ENCODE measurements at regions not wholly inside any gene's neighbourhood (a gene's known extent, or its start where the extent isn't known, plus 50 kb on each side); places are given as distances from the start of the nearest gene placed in this dataset.
A peak's percentile ranks its signal among the peaks of the same experiment; 100 is the strongest.

GRCh38 chr20:17884307-17885003 is 84.1 kb downstream of the SNX5 start:
- H3K4me3 ChIP-seq (ENCODE audit: low read length), result no peak overlapping the region
- no peak for DNase-seq (ENCODE audit: low read depth)
- TF ChIP-seq CTCF (conservative IDR thresholded peaks at IDR 0.05; ENCODE audit: low read depth, low read length), result no peak

DNA sequence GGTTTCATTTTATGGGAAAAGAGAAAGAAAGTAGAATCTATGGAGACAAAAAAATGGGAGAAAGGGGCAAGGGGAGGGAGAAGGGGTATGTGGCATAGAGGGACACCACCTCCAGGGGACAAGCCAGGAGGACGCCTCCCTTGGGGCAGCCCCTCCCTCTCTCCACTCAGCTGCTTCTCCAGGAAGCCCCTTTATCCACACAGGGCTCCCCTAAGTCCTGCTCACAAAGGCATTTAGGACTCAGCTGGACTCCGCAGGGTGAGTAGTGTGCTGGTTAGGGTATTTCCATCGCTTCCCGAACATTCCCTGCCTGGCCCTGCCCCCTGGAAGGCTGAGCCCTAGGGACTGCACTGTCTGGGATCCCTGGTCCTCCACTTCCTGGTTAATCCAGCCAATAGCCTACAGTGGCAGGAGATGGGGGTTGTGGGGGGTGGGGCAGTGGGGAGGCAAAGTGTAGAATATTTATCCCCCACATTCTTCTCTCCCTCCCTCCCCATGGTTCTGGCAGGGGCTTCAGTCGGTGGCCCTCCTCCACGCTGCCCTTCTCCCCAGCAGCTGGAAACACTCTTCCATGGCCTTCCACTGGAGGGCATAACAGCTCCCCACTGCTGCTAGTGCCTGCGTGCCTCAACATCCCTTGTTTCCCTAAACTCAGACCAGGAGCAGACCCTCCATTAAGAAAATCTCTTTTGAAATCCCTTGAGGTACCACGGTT is 84.8 kb downstream of the SNX5 start:
- peak; percentile 31 for TF ChIP-seq CTCF (conservative IDR thresholded peaks at IDR 0.05; ENCODE audit: low read depth, low read length)
- no peak for DNase-seq (ENCODE audit: low read depth)
- H3K4me3 ChIP-seq (ENCODE audit: low read length), result no peak overlapping the region

DNA sequence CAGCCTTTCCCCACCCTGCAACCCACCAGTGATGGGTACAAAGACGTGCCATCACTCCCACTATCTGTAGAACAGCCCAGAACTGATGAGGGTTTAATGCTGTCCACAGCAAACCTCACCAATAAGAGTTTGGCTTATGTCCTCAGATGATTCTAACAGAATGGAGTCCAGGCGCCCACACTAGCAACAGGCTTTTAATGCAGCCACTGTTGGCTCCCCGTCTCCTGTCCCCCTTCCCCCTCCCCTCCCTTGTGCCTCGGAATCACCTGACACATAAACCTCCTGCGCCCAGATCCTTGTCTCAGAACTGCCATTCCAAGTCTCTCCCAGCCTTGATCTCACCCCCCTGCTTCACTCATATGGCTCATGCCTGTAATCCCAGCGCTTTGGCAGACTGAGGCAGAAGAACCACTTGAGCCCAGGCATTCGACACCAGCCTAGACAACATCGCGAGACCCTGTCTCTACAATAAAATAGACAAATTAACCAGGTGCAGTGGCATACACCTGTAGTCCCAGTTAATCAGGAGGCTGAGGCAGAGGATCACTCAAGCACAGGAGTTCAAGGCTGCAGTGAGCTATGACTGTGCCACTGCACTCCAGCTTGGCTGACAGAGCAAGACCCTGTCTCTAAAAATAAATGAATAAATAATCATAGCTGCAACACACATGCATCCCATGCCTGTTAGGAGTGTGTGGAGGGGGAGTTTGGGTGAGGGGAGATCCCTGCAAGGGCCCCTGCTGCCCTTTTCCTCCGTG is 85.6 kb downstream of the SNX5 start:
- DNase-seq (ENCODE audit: low read depth), result no peak
- TF ChIP-seq CTCF (conservative IDR thresholded peaks at IDR 0.05; ENCODE audit: low read depth, low read length), result no peak
- H3K4me3 ChIP-seq (ENCODE audit: low read length), result no peak overlapping the region

DNA sequence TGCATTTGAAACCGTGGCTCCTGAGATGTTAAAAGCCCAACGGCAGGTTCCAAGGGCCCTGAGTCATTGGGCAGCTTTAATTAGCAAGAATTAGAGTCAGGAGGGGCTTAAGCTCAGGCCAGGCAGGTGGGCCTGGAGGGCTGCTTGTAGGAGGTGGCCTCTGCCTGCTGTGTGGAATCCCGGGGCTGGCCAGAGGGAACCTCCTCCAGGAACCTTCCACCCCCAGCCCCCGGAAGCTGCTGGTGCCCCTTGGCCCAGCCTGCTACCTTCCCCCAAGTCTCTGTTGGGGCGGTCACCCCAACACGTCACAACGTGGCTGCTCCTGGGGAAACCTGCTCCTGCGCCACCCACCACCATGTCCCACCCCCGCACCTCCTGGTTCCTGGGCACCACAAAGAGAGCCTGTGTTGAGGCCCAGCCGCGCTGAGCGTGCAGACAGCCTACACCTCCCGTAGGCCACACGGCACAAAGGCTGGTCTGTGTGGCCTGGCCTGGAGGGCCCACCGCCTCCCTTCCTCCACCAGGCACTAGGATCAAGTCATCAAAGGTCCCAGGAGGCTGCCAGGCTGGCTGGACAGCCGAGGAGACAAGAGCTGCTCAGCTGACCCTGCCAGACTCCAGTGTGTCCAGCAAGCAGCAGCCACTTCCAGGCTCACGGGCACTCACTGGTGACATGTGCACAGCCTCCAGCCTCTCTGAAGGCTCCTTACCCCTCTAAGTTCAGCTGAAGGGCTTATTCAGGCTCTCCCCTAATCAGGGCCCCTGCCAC is 86.3 kb downstream of the SNX5 start:
- DNase-seq (ENCODE audit: low read depth), result no peak
- no peak overlapping the region for H3K4me3 ChIP-seq (ENCODE audit: low read length)
- no peak for TF ChIP-seq CTCF (conservative IDR thresholded peaks at IDR 0.05; ENCODE audit: low read depth, low read length)

DNA sequence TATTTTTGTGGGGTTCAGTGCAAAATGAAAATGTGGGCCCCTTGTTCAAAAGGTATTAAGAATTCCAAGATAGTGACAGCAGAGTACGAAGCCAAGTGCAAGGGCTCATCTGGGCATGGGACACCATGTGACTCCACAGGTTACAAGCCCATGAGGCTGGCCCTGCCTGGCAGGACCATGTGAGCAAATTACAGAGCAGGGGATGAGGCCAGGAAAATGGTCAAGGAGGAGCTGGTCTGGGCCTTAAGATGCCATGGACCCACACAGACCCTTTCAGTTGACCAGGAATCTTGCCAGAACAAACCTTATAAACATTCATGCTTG is 86.9 kb downstream of the SNX5 start:
- no peak for DNase-seq (ENCODE audit: low read depth)
- no peak for TF ChIP-seq CTCF (conservative IDR thresholded peaks at IDR 0.05; ENCODE audit: low read depth, low read length)
- H3K4me3 ChIP-seq (ENCODE audit: low read length), result no peak overlapping the region

DNA sequence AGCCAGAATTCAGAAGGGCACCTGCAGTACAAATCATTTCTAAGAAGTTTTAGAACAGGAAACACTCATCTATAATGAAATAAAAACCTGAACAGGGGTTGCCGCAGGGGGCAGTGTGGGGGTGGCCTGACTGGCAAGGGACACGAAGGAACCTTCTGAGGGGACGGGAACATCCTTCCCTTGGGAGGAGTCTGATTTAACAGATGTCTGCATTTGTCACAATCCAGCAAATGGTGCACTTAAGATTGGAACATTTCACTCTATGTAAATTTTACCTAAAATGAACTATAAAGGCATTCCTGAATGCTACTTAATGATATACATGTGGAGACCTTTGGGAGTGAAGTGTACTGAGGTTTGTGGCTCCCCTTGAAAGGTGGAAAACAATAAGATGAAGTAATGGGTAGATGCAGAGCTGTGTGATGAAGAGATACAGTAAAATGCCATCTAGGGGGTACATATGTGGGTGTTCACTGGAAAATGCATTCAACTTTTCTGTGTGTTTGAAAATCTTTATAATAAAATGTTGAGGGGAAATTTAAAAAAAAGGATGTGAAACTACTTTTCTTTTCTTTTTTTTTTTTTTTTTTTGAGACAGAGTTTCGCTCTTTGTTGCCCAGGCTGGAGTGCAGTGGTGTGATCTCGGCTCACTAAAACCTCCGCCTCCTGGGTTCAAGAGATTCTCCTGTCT is 89.5 kb downstream of the SNX5 start:
- no peak for TF ChIP-seq CTCF (conservative IDR thresholded peaks at IDR 0.05; ENCODE audit: low read depth, low read length)
- no peak overlapping the region for H3K4me3 ChIP-seq (ENCODE audit: low read length)
- no peak for DNase-seq (ENCODE audit: low read depth)

All from retinal pigment epithelial cell (primary cell).